Pons (tissue), 1 donor: ENCODE measurements at regions not wholly inside any gene's neighbourhood (a gene's known extent, or its start where the extent isn't known, plus 50 kb on each side); places are given as distances from the start of the nearest gene placed in this dataset.

Experiments
- DNase-seq: peaks from one replicate; pipeline ENCODE4 v3.0.0-alpha.2; 2016; ENCODE audit warnings: low spot score

DNA sequence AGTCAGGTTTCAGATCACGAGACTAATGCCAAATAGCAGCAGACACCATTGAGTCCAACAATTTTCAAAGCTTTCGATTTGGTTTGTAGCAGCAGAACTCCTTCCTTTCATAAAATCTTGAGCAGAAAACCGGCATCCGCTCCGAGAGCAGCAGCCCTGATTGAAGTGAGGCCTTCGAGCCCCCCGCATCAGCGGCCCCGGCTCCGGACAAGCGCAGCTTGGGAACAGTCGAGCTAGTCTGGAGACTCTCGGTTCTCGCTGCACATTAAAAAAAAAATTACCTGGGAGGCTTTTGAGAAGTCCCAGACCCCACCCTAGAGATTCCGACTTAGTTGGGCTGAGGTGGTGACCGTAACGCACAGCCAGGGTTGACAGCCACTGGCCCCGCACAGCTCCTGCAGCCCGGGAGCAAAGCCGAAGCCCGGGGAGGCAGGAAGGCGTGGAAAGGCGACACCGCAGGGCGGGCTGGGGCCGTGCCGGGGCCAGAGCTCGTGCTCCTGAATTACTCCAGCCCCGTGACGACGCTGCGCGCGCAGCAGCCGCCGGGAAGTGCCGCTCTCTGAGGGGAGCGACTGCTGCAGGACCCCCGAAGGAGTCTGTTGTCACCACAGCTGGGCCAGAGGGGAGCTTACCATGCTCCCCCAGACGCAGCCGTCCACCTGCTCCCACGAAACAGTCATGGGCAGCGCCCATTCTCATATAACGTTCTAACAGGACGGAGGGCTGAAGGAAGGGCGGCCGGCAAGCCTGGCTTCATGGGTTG is 57.8 kb downstream of the SPATA19 start:
- no peak for DNase-seq

DNA sequence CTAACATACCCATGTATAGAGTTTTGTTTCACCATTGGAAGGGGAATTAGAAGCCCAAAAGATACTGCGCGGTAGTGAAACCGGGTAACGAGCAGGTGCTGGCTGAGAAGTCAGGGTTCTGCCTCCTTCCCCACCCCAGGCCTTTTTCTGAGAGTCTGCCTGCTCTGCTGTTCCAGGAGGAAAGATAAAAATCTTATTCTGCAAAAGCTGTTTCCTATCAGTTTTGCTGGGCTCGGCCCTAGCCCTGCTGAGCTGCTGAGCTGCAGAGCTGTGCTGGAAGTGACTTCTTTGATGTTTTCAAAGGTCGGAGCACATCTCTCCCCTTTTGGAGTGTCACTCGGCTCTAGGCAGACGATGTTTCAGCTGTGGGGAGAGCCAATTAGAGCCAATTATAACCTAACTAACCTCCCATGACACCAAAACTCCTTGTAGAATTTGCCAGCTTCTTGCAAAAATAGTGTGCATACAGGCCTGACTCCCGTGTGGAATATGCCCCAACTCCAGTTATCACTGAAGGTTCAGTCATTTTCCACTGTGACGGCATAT is 59.4 kb downstream of the SPATA19 start:
- no peak for DNase-seq

DNA sequence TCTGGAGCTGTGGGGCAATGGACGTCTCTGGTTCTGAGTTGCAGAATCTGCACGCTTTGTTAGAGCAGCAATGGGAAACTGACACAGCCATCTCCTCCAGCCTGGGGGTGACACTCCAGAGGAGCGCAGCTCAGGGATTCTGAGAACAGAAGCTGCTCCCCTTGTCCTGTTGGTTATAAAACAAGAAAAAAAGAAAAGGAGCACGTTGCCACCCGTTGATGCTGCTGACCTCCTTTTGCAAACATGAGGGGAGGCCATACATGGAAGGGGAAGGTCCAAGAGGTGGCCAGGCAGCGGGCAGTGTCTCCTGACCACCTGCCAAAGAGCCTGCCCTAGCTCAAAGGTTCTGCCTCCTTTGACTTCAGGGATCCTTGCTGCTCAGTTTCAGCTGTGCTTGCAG is 61.0 kb downstream of the SPATA19 start:
- DNase-seq: no peak

DNA sequence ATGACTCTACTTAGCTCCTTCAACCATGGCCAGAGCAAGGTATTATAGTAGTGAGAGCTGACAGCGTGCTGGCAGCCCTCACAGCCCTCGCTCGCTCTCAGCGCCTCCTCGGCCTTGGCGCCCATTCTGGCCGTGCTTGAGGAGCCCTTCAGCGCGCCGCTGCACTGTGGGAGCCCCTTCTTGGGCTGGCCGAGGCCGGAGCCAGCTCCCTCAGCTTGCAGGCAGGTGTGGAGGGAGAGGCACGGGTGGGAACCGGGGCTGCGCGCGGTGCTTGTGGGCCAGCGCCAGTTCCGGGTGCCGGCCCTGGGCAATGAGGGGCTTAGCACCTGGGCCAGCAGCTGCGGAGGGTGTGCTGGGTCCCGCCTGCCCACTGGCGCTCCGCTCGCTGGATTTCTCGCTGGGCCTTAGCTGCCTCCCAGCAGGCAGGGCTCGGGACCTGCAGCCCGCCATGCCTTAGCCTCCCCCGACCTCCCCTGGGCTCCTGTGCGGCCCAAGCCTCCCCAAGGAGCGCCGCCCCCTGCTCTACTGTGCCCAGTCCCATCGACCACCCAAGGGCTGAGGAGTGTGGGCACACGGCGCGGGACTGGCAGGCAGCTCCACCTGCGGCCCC is 63.1 kb downstream of the SPATA19 start:
- no peak for DNase-seq

DNA sequence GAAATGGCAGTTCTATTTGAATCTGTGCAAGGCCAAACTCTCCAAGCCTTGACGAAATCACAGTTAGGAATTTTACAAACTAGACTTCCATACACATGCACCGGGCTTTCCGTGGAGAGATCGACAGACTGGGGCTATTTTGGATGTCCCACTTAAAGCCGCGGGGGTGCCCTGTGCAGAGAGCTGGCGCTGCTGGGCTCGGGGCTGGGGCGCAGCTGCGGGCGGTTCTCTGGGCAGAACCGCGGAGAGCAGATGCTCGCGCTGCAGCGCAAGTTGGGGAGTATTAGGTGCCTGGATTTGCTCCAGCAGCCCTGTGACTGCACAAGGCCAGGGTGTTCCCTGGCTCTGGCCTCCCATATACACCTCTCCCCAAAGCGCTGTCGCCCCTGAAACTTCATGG is 67.2 kb downstream of the SPATA19 start:
- DNase-seq: no peak

DNA sequence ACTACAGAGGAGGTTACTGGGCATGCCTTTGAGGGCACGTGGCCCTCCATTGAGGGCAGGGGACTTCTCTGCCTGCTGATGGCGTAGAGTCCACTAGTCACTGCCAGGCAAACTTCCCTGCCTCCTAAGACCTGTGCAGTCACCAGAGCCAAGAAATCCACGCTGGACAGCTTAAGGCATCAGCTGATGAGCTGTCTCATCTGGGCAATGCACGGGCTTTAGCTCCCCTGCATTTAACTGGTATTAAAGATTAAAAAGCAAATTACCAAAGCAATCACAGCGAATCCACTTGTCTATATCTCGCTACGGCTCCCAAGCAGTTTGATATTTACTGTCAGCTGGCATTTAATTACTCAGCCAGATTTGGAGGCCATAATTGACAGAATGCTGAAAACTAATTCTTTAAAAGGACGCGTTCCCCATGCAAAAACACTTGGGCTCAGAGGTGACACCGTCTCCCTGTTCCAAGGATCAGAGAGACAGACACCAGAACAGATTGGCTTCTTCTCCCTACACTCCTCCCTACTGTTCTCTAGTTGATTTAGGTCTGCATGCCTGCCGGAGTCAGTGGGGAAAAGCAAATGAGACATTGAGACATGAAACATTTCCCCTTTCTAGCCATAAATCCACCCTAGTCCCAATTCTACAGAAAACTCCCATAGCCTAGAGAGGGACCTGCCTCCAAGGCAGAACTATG is 68.5 kb downstream of the SPATA19 start:
- DNase-seq: no peak

DNA sequence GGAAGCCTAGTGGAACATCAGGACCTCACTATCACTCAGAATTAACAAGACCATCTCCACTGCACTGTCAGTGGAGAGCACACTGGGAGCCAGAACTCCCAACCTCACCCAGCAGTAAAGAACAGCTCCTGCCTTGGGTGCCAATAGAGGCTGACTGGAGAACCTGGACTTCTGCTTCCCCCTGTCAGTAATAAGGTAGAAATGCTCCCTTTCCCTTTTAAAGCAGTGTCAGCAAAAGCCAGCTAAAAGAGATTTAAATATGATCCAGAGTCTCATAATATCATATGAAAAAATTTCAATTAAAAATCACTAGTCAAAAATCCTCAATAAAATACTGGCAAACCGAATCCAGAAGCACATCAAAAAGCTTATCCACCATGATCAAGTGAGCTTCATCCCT is 82.8 kb downstream of the SPATA19 start:
- DNase-seq: no peak

DNA sequence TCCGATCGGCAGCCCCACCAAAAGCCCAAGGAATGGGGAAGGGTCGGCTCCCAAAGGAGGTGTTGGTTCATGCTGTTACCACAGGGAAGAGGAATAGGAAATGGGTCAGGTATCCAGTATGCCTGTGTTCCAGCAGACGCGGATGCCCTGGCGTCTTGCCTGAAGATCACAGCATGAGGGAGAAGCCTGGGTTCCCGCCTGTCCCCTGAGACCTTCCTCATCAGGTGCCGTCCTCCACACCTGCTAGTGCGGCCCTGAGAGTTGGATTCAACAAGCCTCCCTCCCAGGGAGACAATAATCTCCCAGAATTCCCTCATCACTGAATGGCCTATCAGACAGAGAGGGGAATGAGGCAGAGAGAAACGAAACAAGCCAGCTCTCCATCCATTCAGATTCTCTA is 92.2 kb downstream of the SPATA19 start:
- DNase-seq: no peak

DNA sequence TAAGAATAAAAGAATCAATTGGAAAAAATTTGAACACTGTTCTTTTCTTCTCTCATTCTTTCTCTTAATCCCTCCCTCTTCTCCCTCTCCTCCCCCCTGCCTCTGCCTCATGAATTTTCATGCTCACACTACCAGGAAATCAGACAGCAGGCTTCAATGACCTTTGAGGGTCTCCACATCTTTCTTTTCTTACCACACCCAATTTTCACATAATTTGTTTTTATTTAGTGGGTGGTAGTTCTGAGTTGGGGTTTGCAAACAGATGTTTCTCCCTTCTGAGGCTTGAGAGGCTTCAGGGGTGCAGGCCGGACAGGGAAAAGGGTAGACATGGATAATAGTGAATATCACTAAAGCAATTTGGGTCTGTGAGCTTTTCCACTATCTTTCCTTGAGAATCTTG is 95.5 kb downstream of the SPATA19 start:
- no peak for DNase-seq

DNA sequence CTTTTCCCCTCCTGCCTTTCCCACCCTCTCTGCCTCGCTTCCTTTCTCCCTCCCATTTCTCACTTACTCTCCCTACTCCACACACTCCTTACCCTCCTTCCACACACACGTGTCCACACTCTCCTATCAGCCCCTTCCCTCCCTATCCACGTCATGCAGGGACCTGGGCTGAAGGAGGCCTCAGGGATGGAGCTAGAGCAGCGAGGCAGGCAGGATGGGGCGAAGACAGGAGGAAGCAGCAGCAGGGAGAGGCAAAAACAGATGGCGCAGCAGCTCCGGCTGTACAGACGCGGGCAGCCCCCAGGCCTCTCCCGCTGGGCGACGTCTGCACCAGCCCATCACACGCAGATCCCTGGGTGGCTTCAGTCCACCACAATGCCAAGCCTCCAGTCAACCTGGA is 97.9 kb downstream of the SPATA19 start:
- no peak for DNase-seq

DNA sequence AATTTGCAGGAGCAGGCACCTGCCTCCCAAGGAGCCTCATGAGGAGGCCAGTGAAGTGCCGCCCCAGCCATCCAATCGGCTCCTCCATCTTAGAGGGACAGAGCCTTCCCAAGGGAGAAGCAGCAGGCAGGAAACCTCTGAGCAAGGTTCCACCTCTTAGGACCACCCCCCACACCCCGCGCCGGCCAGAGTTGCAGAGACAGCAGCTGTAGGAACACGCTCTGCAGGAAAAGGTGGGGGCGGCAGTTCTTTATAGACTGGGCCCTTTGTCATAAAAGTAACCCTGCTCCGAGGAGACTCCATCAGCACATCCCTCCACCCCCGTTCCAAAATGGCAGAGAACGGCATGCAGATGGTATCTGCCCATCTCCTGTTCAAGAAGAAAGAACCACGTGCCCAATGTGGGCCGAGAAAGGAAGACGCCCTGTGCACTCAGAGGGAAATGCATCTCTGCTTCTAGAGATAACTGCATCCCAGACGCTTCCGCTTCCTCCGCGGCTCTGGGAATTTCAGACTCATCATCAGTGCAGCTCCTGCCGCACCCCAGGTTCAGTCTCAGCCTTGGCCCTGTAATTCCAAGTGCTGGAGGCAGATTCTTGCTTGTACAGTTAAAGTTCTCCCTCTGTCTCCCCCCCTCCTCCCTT is 98.5 kb downstream of the SPATA19 start:
- DNase-seq: no peak

DNA sequence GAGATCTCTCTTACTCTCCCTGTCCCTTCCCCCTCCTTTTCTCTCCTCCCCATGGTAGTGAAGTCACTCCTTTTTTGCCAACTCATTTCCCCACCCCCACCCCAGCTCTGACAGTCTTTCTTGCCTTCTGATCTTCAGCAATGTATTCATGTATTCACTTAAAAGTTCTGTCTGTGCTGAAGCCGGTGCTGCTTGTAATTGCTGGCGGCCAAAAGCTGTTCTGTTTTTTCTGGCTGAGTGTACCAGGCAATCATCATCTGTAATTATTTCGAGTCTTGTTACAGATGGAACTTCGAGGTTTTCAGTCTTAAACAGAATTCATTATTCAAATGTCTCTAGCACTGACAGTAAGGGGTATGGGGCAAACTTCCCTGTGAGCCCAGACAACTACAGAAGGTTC is 99.5 kb downstream of the SPATA19 start:
- DNase-seq: no peak

DNA sequence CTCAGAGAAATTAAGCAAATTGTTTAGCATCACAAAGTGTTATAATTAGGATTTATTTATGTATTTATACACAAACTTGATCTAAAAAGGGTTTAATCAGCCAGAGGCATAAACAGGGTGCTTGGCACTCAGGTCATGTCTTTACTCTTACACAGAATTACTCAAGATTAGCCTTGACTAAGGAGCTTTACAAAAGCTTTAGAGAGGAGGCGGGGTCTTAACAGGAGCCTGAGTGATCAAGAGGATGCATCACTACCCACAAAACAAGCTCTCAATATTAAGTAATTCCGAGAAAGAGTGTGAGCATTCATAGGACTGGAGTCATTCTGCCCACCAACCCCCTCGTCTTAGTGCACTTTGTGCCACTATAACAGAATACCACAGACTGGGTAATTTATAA is 103.0 kb downstream of the SPATA19 start:
- no peak for DNase-seq

DNA sequence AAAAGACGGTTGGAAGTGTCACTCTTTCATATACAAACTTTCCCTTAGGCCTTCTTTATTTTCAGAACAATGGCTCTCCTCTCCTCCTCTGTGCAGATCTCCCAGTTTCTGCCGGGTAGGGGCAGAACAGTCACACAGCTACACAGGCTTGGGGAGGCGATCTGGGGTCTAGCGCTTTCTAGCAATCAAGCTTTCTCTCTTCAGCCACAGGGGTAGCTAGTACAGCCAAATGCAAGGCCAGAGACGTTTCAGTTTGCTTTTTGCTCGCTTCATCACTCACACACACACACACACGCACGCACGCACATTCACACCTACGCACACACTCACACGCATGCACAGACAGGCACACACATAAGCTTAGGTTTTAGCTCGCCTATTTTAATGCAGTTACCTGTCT is 104.3 kb downstream of the SPATA19 start:
- no peak for DNase-seq

DNA sequence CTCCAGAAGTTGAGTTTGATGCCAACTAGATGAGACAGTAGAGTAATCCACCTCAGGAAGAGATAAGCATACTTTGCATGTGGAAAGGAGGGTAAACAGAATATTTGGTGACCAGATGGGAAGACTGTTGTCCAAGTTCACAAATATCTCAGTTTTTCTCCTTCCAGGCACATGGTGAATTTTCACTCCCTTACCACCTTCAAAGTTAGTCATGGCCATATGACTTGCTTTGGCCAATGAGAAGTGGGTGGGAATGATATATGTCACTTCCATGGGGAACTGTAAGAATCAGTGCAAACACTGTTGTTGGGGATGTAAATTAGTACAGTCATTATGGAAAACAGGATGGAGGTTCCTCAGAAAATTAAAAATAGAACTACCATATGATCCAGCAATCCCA is 105.8 kb downstream of the SPATA19 start:
- no peak for DNase-seq

DNA sequence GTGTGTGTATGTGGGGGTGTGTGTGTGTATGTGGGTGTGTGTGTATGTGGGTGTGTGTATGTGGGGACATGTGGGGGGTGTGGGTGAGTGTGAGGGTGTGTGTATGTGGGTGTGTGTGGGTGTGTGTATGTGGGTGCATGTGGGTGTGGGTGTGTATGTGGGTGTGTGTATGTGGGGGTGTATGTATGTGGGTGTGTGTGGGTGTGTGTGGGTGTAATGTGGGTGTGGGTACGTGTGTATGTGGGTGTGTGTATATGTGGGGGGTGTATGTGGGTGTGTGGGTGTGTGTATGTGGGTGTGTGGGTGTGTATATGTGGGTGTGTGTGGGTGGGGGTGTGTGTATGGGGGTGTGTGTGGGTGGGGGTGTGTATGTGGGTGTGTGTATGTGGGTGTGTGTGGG is 106.7 kb downstream of the SPATA19 start:
- DNase-seq: no peak

DNA sequence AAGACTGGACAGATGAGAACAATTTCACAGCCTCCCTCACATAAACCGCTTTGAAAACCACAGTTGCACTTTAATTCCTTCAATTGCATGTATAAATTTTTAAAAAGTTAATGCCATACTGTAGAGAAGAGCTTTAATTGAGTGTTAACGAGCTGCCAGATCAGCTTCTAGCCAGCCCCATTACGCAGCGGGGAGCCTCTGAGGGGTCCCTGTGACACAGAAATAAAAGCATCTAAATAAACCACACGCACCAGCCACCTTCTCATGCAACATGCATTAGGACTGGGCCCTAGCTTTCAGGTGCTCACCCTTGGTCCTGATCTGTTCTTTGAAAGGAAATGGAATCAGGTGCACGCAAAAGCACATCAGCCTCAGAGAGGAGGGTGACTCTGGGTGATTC is 111.7 kb downstream of the SPATA19 start:
- no peak for DNase-seq

DNA sequence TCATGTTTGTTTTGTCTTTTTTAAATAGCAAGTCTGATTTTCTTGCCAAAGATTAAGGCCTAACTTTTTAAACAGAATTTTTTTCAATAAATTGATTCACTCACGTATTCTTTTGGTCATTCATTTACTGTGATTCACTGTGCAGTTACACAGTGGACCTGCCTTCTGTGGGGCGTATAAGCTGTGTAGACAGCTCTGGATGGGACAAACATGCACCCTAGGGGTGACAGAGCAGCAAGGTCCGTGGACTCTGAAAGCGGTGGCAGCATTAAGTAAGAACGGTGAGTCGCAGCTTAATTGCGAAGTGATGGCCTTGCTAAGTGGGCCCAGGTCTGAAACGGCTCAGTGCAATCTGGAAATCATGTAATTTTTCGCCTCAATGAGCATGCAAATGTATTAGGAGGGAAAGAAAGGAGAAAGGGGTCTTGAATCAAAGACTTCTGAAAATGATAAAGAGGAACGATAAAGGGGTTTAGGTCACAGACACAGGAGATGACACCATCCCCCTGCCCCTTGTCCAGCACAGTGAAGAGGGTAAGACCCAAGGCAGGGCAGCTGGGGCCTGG is 113.1 kb downstream of the SPATA19 start:
- DNase-seq: no peak

DNA sequence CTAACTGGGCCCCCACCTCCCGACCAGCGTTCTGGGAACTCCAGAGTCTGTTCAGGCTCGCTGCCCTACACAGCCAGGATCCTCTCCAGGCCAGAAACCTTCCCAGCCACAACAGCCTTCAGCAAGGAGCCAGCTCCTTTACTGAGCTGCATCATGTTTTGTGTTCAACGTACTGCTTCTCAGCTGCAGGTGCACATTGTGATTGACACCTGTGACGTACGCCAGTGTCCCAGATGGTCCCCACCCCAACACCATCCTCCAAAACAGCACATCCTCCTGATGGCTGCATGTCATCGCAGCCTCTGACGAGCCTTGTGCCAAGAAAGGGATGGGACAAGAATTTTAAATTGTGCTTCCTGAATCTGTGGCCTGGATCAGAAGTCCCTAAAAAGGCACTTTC is 117.5 kb downstream of the SPATA19 start:
- DNase-seq: no peak

DNA sequence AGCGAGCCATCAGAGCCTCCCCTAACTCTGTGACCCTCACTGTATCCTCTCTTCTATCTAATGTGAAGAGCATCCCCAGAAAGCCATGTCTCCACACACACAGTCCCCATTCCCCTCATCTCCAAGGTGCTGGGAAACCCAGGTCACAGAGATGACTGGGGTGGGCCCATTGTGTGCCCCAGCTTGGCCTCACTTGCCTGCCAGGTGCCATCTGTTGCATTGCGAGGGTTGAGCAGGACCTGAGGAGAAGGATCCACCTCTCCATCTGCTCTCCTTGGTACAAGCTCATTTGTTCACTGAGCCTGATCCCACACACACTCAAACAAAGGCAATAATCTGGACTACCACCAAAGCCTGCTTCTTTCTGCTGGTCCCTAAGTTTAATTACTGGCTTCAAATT is 118.8 kb downstream of the SPATA19 start:
- no peak for DNase-seq

DNA sequence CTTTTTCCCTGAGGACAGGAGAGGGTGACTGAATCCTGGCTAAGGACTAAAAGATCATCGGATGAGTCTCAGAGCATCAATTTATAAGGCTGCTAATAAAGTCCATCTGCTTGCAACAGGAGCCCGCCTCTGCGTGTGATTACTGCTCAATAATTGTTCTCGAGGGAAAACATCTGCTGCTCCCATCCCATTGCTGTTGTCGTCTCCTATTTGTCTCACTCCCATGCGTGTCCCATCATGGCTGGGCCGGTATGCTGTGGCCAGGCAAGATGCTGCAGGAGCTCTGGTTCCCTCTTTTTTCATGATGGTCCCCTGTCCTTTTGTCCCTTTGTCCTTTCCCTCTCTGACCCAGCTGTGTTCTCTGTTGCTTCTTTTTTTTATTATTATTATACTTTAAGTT is 121.2 kb downstream of the SPATA19 start:
- DNase-seq: no peak

DNA sequence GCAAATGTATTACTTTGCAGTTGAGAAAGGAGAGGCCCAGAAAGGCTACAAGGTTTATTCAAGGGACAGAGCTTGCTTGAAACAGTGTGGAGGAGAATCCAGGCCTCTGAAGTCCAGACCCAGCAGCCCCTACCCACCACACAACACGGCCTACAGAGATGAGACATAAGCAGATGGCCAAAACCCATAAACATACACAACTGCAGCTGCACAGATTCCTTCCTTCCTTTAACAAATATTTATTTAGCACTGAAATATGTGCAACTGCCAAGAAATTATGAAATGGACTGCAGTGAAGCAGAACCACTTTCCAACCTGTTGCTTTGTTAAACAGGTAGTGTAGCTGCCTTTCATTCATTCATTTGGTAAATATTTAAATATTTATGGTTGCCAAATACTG is 122.3 kb downstream of the SPATA19 start:
- DNase-seq: no peak
